Osteoblast (primary cell): ENCODE measurements at regions not wholly inside any gene's neighbourhood (a gene's known extent, or its start where the extent isn't known, plus 50 kb on each side); places are given as distances from the start of the nearest gene placed in this dataset.

Experiments
- DNase-seq: peaks from one replicate; pipeline ENCODE4 v3.0.0; 2011; ENCODE audit warnings: low spot score, mixed read lengths; ENCODE audit not compliant: insufficient read length; ENCODE audit errors: missing footprints
- H2AFZ ChIP-seq: 2 replicates; pipeline ENCODE4 v1.6.0; 2011; ENCODE audit warnings: mild to moderate bottlenecking, low read length
- H3K27ac ChIP-seq: 2 replicates; pipeline ENCODE4 v1.5.1; 2011; ENCODE audit warnings: mild to moderate bottlenecking, low read depth, low read length, moderate library complexity
- H3K27me3 ChIP-seq: 2 replicates; pipeline ENCODE4 v1.6.0; 2012; ENCODE audit warnings: mild to moderate bottlenecking, control low read depth, inconsistent platforms, low read length, moderate library complexity; ENCODE audit not compliant: insufficient read depth
- H3K36me3 ChIP-seq: 2 replicates; pipeline ENCODE4 v1.5.1; 2011; ENCODE audit warnings: mild to moderate bottlenecking, low read length, control low read depth, moderate library complexity; ENCODE audit not compliant: insufficient read depth
- H3K4me1 ChIP-seq: 2 replicates; pipeline ENCODE4 v1.5.1; 2011; ENCODE audit warnings: mild to moderate bottlenecking, low read length, control low read depth, moderate library complexity; ENCODE audit not compliant: insufficient read depth
- H3K4me2 ChIP-seq: 2 replicates; pipeline ENCODE4 v1.6.0; 2011; ENCODE audit warnings: mild to moderate bottlenecking, low read length; ENCODE audit not compliant: insufficient read depth
- H3K4me3 ChIP-seq: fragments of 200-600 bp; sonication (generic); 3 replicates; pipeline ENCODE4 v1.5.1; 2012; ENCODE audit warnings: mild to moderate bottlenecking, low read length, inconsistent platforms; ENCODE audit not compliant: insufficient read depth
- H3K79me2 ChIP-seq: 2 replicates; pipeline ENCODE4 v1.6.0; 2012; ENCODE audit warnings: mild to moderate bottlenecking, low read length, control low read depth, inconsistent platforms; ENCODE audit not compliant: insufficient read depth
- H3K9me3 ChIP-seq: 2 replicates; pipeline ENCODE4 v1.5.1; 2011; ENCODE audit warnings: low read depth, low read length, control low read depth
- H4K20me1 ChIP-seq: 2 replicates; pipeline ENCODE4 v1.6.0; 2012; ENCODE audit warnings: mild to moderate bottlenecking, low read length, control low read depth; ENCODE audit not compliant: insufficient read depth
- CTCF ChIP-seq: IDR thresholded peaks from 2 replicates; pipeline ENCODE4 v1.5.1; 2011; ENCODE audit warnings: mild to moderate bottlenecking, low read depth, low read length, moderate library complexity; ENCODE audit errors: extremely low read depth

GRCh38 chr20:5413394-5413793, 96.6 kb upstream of the PROKR2 start:
- no peak overlapping the region for H3K4me2 ChIP-seq
- no peak overlapping the region for H2AFZ ChIP-seq
- no peak overlapping the region for H3K4me3 ChIP-seq
- DNase-seq = no peak
- no peaks in the 10 kb centered on the region for H3K4me1 ChIP-seq
- H3K79me2 ChIP-seq = no peaks in the 10 kb centered on the region
- H3K36me3 ChIP-seq = no peaks in the 10 kb centered on the region
- no peaks in the 10 kb centered on the region for H4K20me1 ChIP-seq
- H3K9me3 ChIP-seq = no peaks in the 10 kb centered on the region
- H3K27me3 ChIP-seq = peaks cover 4% of the 10 kb centered on the region
- no peak overlapping the region for H3K27ac ChIP-seq
- no peak for TF ChIP-seq CTCF

- H3K4me1 ChIP-seq = no peaks in the 10 kb centered on the region
- H3K36me3 ChIP-seq = no peaks in the 10 kb centered on the region
- no peak overlapping the region for H2AFZ ChIP-seq
- no peak overlapping the region for H3K27ac ChIP-seq
- no peaks in the 10 kb centered on the region for H3K9me3 ChIP-seq
- H4K20me1 ChIP-seq = no peaks in the 10 kb centered on the region
- H3K4me3 ChIP-seq = no peak overlapping the region
- no peak for DNase-seq
- H3K4me2 ChIP-seq = no peak overlapping the region
- H3K27me3 ChIP-seq = peaks cover 4% of the 10 kb centered on the region
- H3K79me2 ChIP-seq = no peaks in the 10 kb centered on the region
- TF ChIP-seq CTCF = no peak
Observed at GRCh38 chr20:5410470-5410869, 93.7 kb upstream of the PROKR2 start.

- no peak overlapping the region for H2AFZ ChIP-seq
- H4K20me1 ChIP-seq = no peaks in the 10 kb centered on the region
- H3K36me3 ChIP-seq = no peaks in the 10 kb centered on the region
- no peaks in the 10 kb centered on the region for H3K27me3 ChIP-seq
- TF ChIP-seq CTCF = peak; percentile 66
- no peak overlapping the region for H3K4me2 ChIP-seq
- H3K4me1 ChIP-seq = no peaks in the 10 kb centered on the region
- no peaks in the 10 kb centered on the region for H3K9me3 ChIP-seq
- no peaks in the 10 kb centered on the region for H3K79me2 ChIP-seq
- H3K27ac ChIP-seq = no peak overlapping the region
- H3K4me3 ChIP-seq = no peak overlapping the region
- no peak for DNase-seq
Observed at GRCh38 chr20:5402903-5403531, 86.3 kb upstream of the PROKR2 start.

GRCh38 chr20:5401277-5401875, 84.6 kb upstream of the PROKR2 start:
- Histone ChIP-seq H3K27ac (no peak overlapping the region), H3K9me3 (no peaks in the 10 kb centered on the region), H3K27me3 (no peaks in the 10 kb centered on the region), H4K20me1 (no peaks in the 10 kb centered on the region), H3K4me3 (no peak overlapping the region), H3K79me2 (no peaks in the 10 kb centered on the region), H3K36me3 (no peaks in the 10 kb centered on the region), H3K4me2 (no peak overlapping the region), H3K4me1 (no peaks in the 10 kb centered on the region), H2AFZ (no peak overlapping the region)
- no peak for TF ChIP-seq CTCF
- DNase-seq = no peak
